PFSK-1 (cell line): ENCODE measurements at regions not wholly inside any gene's neighbourhood (a gene's known extent, or its start where the extent isn't known, plus 50 kb on each side); places are given as distances from the start of the nearest gene placed in this dataset.

Experiments
- FOXP2 ChIP-seq: optimal IDR thresholded peaks from 2 replicates; pipeline ENCODE3; 2011; ENCODE audit warnings: borderline replicate concordance, control low read depth, inconsistent platforms; ENCODE audit not compliant: insufficient read depth; ENCODE audit errors: extremely low read length, extremely low read depth
- POLR2AphosphoS5 ChIP-seq: IDR thresholded peaks from 2 replicates; pipeline ENCODE4 v1.6.1; 2012; ENCODE audit warnings: low read depth, mild to moderate bottlenecking, control low read depth, low read length, moderate library complexity
- SIN3A ChIP-seq: IDR thresholded peaks from 2 replicates; pipeline ENCODE4 v1.6.1; 2012; ENCODE audit warnings: mild to moderate bottlenecking, low read length, moderate library complexity, borderline replicate concordance; ENCODE audit not compliant: insufficient read depth
- TAF1 ChIP-seq: IDR thresholded peaks from 2 replicates; pipeline ENCODE4 v1.6.1; 2012; ENCODE audit warnings: low read length, control low read depth, borderline replicate concordance; ENCODE audit not compliant: insufficient read depth
- TF ChIP-seq, protein P1 (sequence below), 2 experiments: IDR thresholded peaks; 2 replicates each; pipeline versions ENCODE4 v1.6.1 to v1.8.0; 2011 to 2012; ENCODE audit warnings: low read depth in 2 of 2, low read length in 2 of 2, control low read depth in 1 of 2, inconsistent platforms in 1 of 2, mild to moderate bottlenecking in 1 of 2, moderate library complexity in 1 of 2; ENCODE audit not compliant: insufficient read depth in 1 of 2

DNA sequence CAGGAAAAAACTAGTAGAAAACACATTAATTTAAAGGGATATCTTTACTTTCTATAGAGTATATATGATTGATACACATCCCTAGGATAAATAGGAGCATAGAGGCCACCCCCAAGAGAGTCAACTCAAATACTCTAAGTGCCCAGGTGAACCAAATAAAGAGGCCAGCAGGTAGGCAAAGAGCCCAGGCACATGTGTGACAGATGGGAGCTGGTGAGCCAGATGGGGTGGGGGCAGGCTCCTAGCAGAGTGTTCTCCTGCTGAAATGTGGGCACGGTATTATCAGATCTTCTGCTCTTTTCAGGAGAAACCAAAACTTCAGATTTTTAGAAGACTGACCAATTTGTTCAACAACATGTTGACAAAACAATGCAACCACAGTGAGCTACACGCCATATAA, 333.4 kb upstream of the PKN2 start:
- TF ChIP-seq TAF1 (no peak), SIN3A (no peak), FOXP2 (no peak), POLR2AphosphoS5 (no peak)
- TF ChIP-seq, protein P1, sequence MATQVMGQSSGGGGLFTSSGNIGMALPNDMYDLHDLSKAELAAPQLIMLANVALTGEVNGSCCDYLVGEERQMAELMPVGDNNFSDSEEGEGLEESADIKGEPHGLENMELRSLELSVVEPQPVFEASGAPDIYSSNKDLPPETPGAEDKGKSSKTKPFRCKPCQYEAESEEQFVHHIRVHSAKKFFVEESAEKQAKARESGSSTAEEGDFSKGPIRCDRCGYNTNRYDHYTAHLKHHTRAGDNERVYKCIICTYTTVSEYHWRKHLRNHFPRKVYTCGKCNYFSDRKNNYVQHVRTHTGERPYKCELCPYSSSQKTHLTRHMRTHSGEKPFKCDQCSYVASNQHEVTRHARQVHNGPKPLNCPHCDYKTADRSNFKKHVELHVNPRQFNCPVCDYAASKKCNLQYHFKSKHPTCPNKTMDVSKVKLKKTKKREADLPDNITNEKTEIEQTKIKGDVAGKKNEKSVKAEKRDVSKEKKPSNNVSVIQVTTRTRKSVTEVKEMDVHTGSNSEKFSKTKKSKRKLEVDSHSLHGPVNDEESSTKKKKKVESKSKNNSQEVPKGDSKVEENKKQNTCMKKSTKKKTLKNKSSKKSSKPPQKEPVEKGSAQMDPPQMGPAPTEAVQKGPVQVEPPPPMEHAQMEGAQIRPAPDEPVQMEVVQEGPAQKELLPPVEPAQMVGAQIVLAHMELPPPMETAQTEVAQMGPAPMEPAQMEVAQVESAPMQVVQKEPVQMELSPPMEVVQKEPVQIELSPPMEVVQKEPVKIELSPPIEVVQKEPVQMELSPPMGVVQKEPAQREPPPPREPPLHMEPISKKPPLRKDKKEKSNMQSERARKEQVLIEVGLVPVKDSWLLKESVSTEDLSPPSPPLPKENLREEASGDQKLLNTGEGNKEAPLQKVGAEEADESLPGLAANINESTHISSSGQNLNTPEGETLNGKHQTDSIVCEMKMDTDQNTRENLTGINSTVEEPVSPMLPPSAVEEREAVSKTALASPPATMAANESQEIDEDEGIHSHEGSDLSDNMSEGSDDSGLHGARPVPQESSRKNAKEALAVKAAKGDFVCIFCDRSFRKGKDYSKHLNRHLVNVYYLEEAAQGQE (IDR thresholded peaks at IDR 0.05; ENCODE audit: insufficient read depth in 1 of 2, low read depth in 2 of 2, low read length in 2 of 2), result no peak

- TF ChIP-seq, protein P1 (IDR thresholded peaks at IDR 0.05; ENCODE audit: insufficient read depth in 1 of 2, low read depth in 2 of 2, low read length in 2 of 2), result no peak
- TF ChIP-seq SIN3A (no peak), POLR2AphosphoS5 (no peak), TAF1 (no peak), FOXP2 (no peak)
These were observed 332.1 kb upstream of the PKN2 start for GRCh38 chr1:88351960-88352359.

GRCh38 chr1:88354256-88354655, 329.8 kb upstream of the PKN2 start:
- TF ChIP-seq, protein P1 (IDR thresholded peaks at IDR 0.05; ENCODE audit: insufficient read depth in 1 of 2, low read depth in 2 of 2, low read length in 2 of 2), result no peak
- TF ChIP-seq POLR2AphosphoS5, result no peak
- TF ChIP-seq SIN3A, result no peak
- TF ChIP-seq TAF1, result no peak
- no peak for TF ChIP-seq FOXP2

- TF ChIP-seq SIN3A, result no peak
- no peak for TF ChIP-seq FOXP2
- TF ChIP-seq, protein P1 (IDR thresholded peaks at IDR 0.05; ENCODE audit: insufficient read depth in 1 of 2, low read depth in 2 of 2, low read length in 2 of 2), result no peak
- TF ChIP-seq POLR2AphosphoS5, result no peak
- TF ChIP-seq TAF1, result no peak
These were observed 326.3 kb upstream of the PKN2 start for GRCh38 chr1:88357729-88358128.

- TF ChIP-seq, protein P1 (IDR thresholded peaks at IDR 0.05; ENCODE audit: insufficient read depth in 1 of 2, low read depth in 2 of 2, low read length in 2 of 2), result no peak
- no peak for TF ChIP-seq TAF1
- no peak for TF ChIP-seq POLR2AphosphoS5
- no peak for TF ChIP-seq SIN3A
- no peak for TF ChIP-seq FOXP2
These were observed 312.5 kb upstream of the PKN2 start for GRCh38 chr1:88371436-88372023.
